Uterus (tissue), 3 donors: ENCODE measurements at regions not wholly inside any gene's neighbourhood (a gene's known extent, or its start where the extent isn't known, plus 50 kb on each side); places are given as distances from the start of the nearest gene placed in this dataset.

ENCODE experiments used
- DNase-seq, 2 donors: peaks; one replicate each; pipeline ENCODE4 v3.0.0-alpha.2; 2019 to 2020
- H3K27ac ChIP-seq, 2 donors: fragments of 200-600 bp; sonication (generic); 1 replicate in 1 of 2; 2 replicates in 1 of 2; pipeline ENCODE4 v1.5.1; 2016 to 2018
- H3K27me3 ChIP-seq, 2 donors: fragments of 200-600 bp; sonication (generic); one replicate each; pipeline ENCODE4 v1.5.1; 2018 to 2019; ENCODE audit warnings: control low read depth in 1 of 2
- H3K36me3 ChIP-seq, 2 donors: fragments of 200-600 bp; sonication (generic); one replicate each; pipeline ENCODE4 v1.5.1; 2019; ENCODE audit warnings: control low read depth in 1 of 2
- H3K4me1 ChIP-seq, 2 donors: fragments of 200-600 bp; sonication (generic); one replicate each; pipeline ENCODE4 v1.5.1; 2018 to 2019; ENCODE audit warnings: control low read depth in 1 of 2
- H3K4me3 ChIP-seq, 2 donors: fragments of 200-600 bp; sonication (generic); 1 replicate in 1 of 2; 2 replicates in 1 of 2; pipeline ENCODE4 v1.5.1; 2018 to 2019; ENCODE audit warnings: mild to moderate bottlenecking in 1 of 2
- H3K9me3 ChIP-seq, 2 donors: fragments of 200-600 bp; sonication (generic); one replicate each; pipeline ENCODE4 v1.5.1; 2019; ENCODE audit warnings: control low read depth in 1 of 2
- POLR2A ChIP-seq, 2 donors: fragments of 450-650 bp; IDR thresholded peaks; one replicate each; pipeline ENCODE4 v1.6.1; 2016; ENCODE audit warnings: antibody characterized with exemption in 2 of 2, mild to moderate bottlenecking in 1 of 2, moderate library complexity in 1 of 2
- intact Hi-C: fragments of 100-400 bp; cut with DNase I; formaldehyde crosslinking; loops from one replicate; pipeline ENCODE4 v1.15.1; 2023; ENCODE audit warnings: low total_unique reads
- TF ChIP-seq, protein P1 (sequence below), 4 experiments: fragments of 200-600 bp in 2 of 4; fragments of 450-650 bp in 2 of 4; sonication (generic) in 2 of 4; IDR thresholded peaks; one replicate each; pipeline ENCODE4 v1.5.1; 2016 to 2019; ENCODE audit warnings: antibody characterized with exemption in 4 of 4, mild to moderate bottlenecking in 2 of 4, moderate library complexity in 1 of 4
- donor health status: DM: yes; HTN: yes; CAD: no.

DNA sequence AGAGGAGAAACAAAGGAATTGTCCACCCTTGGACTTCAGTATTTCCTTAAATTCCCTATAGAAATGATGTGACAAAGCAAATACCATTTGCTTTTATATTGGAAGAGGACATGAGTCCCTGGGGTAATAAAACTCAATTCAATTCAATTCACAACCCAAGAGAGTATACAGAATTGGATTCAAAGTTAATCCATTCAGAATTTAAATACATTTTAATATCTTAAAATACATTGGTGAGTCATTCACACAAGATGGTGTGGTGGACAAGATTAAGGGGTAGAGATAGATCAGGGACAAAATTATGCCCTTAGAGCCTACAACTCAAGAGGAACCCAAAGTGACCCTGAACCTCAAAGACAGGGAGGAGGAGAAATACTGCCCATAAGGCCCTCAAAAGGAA is 495.0 kb upstream of the TMPO start:
- intact Hi-C loops = no loop called here
- H3K9me3 ChIP-seq = no peaks in the 10 kb centered on the region
- no peak overlapping the region for H3K27ac ChIP-seq
- H3K4me1 ChIP-seq = no peaks in the 10 kb centered on the region
- TF ChIP-seq, protein P1, sequence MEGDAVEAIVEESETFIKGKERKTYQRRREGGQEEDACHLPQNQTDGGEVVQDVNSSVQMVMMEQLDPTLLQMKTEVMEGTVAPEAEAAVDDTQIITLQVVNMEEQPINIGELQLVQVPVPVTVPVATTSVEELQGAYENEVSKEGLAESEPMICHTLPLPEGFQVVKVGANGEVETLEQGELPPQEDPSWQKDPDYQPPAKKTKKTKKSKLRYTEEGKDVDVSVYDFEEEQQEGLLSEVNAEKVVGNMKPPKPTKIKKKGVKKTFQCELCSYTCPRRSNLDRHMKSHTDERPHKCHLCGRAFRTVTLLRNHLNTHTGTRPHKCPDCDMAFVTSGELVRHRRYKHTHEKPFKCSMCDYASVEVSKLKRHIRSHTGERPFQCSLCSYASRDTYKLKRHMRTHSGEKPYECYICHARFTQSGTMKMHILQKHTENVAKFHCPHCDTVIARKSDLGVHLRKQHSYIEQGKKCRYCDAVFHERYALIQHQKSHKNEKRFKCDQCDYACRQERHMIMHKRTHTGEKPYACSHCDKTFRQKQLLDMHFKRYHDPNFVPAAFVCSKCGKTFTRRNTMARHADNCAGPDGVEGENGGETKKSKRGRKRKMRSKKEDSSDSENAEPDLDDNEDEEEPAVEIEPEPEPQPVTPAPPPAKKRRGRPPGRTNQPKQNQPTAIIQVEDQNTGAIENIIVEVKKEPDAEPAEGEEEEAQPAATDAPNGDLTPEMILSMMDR (IDR thresholded peaks at IDR 0.05) = no peak
- H3K27me3 ChIP-seq = no peaks in the 10 kb centered on the region
- H3K4me3 ChIP-seq = no peak overlapping the region
- no peaks in the 10 kb centered on the region for H3K36me3 ChIP-seq
- no peak for DNase-seq

DNA sequence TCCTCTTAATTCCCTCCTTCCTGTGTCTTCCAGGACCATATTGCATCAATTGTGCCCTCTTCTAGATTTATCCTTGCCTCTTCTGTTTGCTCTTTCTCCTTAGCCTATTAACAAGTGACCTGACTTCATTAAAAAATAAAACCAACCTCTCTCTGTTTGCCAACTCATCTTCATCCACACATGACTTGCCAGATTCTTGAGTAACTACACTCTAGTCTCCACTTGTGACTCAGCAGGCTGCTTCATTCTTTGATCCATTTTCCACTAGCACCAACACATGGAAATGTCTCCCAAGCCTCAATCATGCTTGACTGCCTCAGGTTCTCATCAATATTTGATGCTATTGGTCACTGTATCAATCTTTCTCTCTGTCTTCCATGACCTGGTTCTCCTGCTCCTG is 492.4 kb upstream of the TMPO start:
- no peak for DNase-seq
- Histone ChIP-seq H3K27me3 (no peaks in the 10 kb centered on the region), H3K9me3 (no peaks in the 10 kb centered on the region), H3K4me1 (no peaks in the 10 kb centered on the region), H3K27ac (no peak overlapping the region), H3K4me3 (no peak overlapping the region), H3K36me3 (no peaks in the 10 kb centered on the region)
- intact Hi-C loops = no loop called here
- TF ChIP-seq, protein P1 (IDR thresholded peaks at IDR 0.05) = no peak
- TF ChIP-seq POLR2A (IDR thresholded peaks at IDR 0.05) = no peak

DNA sequence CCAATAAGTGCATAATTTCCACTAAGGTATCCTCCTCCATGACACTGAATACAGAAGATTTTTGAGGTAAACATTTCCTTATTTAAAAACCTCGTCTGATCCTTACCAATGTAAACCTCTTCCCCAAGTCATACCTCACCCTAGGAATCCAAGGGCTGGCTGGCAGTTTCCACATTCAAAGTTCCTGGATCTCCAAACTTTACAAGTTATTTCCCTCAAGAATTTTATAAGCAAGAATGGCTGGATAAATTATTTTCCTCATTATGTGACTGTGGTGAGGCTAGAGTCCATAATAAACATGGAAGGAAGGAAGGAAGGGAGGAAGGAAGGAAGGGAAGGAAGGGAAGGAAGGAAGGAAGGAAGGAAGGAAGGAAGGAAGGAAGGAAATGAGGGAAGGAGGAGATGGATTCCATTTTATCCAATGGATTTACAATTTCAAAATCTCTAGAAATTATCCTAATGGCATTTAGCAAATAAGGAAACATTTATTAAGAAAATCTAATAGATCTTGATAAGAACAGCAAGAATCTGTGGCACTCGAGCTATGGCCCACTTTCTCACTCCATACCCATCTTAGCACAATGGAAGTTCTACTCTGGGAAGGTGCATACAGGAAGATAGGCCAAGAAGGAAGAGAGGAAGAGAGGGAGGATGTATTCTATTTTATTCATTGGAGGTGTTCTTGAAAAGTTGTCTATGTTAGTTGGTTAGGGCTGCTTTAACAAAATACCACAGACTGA is 477.8 kb upstream of the TMPO start:
- Histone ChIP-seq H3K27me3 (peaks cover 0 to 4% of the 10 kb centered on the region in 2 donors), H3K27ac (no peak overlapping the region), H3K4me1 (no peaks in the 10 kb centered on the region), H3K9me3 (no peaks in the 10 kb centered on the region), H3K4me3 (no peak overlapping the region), H3K36me3 (no peaks in the 10 kb centered on the region)
- no peak for TF ChIP-seq POLR2A (IDR thresholded peaks at IDR 0.05)
- TF ChIP-seq, protein P1 (IDR thresholded peaks at IDR 0.05) = no peak
- no peak for DNase-seq
- intact Hi-C loops = no loop called here

DNA sequence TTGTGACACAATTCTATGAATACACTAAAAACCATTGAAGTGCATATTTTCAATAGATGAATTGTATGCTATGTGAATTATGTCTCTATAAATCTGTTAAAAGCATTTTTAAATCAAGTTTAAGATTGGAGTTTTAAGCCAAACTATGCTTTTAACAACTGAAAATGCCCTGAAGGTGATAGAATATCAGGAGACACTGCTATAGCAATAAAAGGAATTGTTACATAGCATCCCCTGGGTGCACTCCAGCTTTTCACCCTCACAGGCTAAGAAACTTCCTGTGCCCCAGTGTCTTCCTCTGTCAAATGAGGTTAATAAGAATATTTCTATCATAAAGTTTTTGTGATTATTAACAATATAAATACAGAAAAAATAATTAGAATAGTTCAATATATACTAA is 472.7 kb upstream of the TMPO start:
- H3K4me1 ChIP-seq = no peaks in the 10 kb centered on the region
- no peak for DNase-seq
- H3K36me3 ChIP-seq = no peaks in the 10 kb centered on the region
- TF ChIP-seq, protein P1 (IDR thresholded peaks at IDR 0.05) = no peak
- no peak for TF ChIP-seq POLR2A (IDR thresholded peaks at IDR 0.05)
- no peak overlapping the region for H3K4me3 ChIP-seq
- peaks cover 0 to 4% of the 10 kb centered on the region in 2 donors for H3K27me3 ChIP-seq
- H3K27ac ChIP-seq = no peak overlapping the region
- H3K9me3 ChIP-seq = no peaks in the 10 kb centered on the region
- intact Hi-C loops = no loop called here

DNA sequence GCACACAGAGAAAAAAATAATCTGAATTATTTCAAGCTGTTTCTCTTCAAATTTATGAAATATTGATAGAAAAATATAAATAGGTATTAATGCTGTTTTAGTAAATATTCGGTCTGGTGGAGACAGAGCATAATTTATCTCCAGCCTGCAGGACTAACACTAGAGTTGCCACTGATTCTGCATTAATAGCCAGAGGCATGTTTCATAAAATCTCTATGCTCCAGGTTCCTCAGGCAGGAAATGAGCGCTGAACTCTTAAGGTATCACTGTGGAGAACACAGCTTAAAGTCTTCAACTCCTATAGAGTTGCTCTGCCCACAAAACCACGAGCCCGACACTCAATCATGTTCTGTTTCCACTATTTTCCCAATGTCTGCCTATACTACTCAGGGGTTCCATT is 470.0 kb upstream of the TMPO start:
- H3K4me1 ChIP-seq = no peaks in the 10 kb centered on the region
- no peaks in the 10 kb centered on the region for H3K36me3 ChIP-seq
- DNase-seq = no peak
- intact Hi-C loops = no loop called here
- no peaks in the 10 kb centered on the region for H3K27me3 ChIP-seq
- no peaks in the 10 kb centered on the region for H3K9me3 ChIP-seq
- no peak overlapping the region for H3K4me3 ChIP-seq
- TF ChIP-seq, protein P1 (IDR thresholded peaks at IDR 0.05) = no peak
- TF ChIP-seq POLR2A (IDR thresholded peaks at IDR 0.05) = no peak
- H3K27ac ChIP-seq = no peak overlapping the region
